ENCODE measurements at regions not wholly inside any gene's neighbourhood (a gene's known extent, or its start where the extent isn't known, plus 50 kb on each side); places are given as distances from the start of the nearest gene placed in this dataset.

DNA sequence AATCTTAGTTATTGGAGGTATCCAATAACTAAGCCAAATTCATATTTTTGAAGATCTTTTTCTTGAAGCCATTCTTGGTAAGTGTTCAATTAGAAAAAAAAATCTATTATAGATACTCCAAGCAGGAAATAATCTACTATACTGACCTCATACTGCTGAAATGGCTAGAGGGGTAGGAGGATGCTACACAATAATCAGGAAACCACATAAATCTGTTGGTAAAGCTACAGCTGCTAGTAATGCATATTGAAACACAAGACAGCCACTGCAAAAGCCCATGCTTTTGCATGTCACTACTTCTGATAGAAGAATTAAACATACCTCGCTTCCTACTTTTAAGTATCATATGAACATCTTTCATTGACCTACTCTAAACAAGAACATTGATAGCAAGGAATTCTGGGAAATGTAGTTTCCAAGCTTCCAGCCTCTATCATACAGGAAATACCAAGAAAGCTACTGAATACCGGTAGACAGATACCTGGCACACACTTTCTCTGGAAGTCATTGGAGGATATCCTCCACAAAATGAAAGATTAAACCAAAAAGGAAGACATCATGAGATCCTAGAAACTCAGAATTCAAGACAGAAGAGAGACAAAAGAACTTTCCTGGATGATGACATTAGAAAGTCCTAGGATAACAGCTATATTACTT lies 103.0 kb upstream of the VAV3 start:
- Histone ChIP-seq H3K4me3 (ENCODE audit: low read length) (no peak overlapping the region), H3K27ac (ENCODE audit: low read length) (no peak overlapping the region)
- WGBS (ENCODE audit: insufficient coverage): no CpG with 5 or more reads among the region's 2 CpGs

DNA sequence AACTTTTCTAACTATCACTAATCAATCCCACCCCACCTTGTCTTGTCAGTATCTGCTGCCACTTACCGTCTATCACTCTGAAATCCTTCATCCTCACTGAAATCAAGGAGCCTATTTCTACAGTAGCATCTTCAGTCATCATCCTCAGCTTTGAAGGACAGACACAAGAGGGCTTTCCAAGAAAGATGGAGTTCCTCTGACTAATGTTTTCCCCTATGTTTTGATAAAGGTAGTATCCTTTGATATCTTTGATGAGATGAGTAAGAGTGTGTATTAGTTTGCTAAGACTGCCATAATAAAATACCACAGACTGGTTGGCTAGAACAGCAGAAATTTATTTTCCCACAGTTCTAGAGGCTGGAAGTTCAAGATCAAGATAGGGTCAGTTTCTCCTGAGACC lies 101.8 kb upstream of the VAV3 start:
- H3K27me3 ChIP-seq (ENCODE audit: control insufficient read depth, insufficient read depth, low read length): no peaks in the 10 kb centered on the region
- H3K4me1 ChIP-seq (ENCODE audit: control insufficient read depth, insufficient read depth, low read length): no peaks in the 10 kb centered on the region
- peaks cover 3% of the 10 kb centered on the region for H3K9me3 ChIP-seq (replicated peaks; ENCODE audit: control insufficient read depth, low read depth, low read length)
- H3K36me3 ChIP-seq (ENCODE audit: control insufficient read depth, insufficient read depth, low read length): no peaks in the 10 kb centered on the region
- DNase-seq: no peak
- no peak overlapping the region for H3K27ac ChIP-seq (ENCODE audit: low read length)
- WGBS (ENCODE audit: insufficient coverage): 63% methylated on average over 1 of the region's 1 CpG
- no peak overlapping the region for H3K4me3 ChIP-seq (ENCODE audit: low read length)

More for the DNA sequence above, 103.0 kb upstream of the VAV3 start:
- Histone ChIP-seq H3K36me3 (ENCODE audit: control insufficient read depth, insufficient read depth, low read length) (no peaks in the 10 kb centered on the region), H3K4me1 (ENCODE audit: control insufficient read depth, insufficient read depth, low read length) (no peaks in the 10 kb centered on the region), H3K27me3 (ENCODE audit: control insufficient read depth, insufficient read depth, low read length) (no peaks in the 10 kb centered on the region), H3K9me3 (replicated peaks; ENCODE audit: control insufficient read depth, low read depth, low read length) (no peaks in the 10 kb centered on the region)
- DNase-seq: no peak

DNA sequence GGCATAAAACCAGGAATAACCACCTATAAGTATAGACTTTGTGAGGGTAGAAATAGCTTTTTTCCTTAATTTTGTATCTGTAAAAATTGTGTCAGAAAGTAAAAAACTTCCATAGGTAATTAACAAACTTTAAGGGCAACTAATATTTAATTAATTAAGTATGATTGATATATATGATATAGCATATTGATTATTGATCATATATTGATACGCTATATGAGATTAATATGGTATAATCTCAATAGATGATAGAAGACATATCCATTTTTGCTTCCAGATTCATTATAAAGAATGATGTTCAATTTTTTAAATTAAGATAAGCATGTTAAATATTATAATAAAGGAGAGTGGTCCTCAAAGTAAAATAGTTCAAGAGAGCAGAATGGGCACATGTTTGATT lies 99.3 kb upstream of the VAV3 start:
- no peak overlapping the region for H3K27ac ChIP-seq (ENCODE audit: low read length)
- H3K27me3 ChIP-seq (ENCODE audit: control insufficient read depth, insufficient read depth, low read length): no peaks in the 10 kb centered on the region
- peaks cover 7% of the 10 kb centered on the region for H3K9me3 ChIP-seq (replicated peaks; ENCODE audit: control insufficient read depth, low read depth, low read length)
- no peaks in the 10 kb centered on the region for H3K36me3 ChIP-seq (ENCODE audit: control insufficient read depth, insufficient read depth, low read length)
- no peaks in the 10 kb centered on the region for H3K4me1 ChIP-seq (ENCODE audit: control insufficient read depth, insufficient read depth, low read length)
- H3K4me3 ChIP-seq (ENCODE audit: low read length): no peak overlapping the region
- no CpG with 5 or more reads among the region's 1 CpG for WGBS (ENCODE audit: insufficient coverage)
- DNase-seq: no peak

DNA sequence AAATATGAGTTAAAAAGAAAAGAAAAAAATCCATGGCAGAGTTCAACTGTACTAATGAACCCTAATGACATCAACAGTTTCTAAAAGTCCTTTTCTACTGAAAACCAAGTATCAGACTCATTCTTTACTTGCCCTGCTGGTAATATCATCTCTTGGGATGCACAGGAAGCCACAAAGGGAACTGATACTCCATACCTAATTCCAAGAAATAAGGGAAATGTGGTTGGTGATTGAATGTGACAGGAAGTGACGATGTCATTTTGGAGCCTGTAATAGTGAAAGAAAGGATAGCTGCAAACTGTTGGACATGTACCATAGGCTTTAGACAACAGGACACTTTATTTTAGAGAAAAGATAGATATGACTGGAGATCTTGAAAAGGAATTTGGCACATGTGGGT lies 98.7 kb upstream of the VAV3 start:
- DNase-seq: peak; percentile 56
- H3K4me1 ChIP-seq (ENCODE audit: control insufficient read depth, insufficient read depth, low read length): peaks cover 2% of the 10 kb centered on the region
- no peak overlapping the region for H3K4me3 ChIP-seq (ENCODE audit: low read length)
- WGBS (ENCODE audit: insufficient coverage): 75% methylated on average over 1 of the region's 1 CpG
- no peaks in the 10 kb centered on the region for H3K27me3 ChIP-seq (ENCODE audit: control insufficient read depth, insufficient read depth, low read length)
- no peak overlapping the region for H3K27ac ChIP-seq (ENCODE audit: low read length)
- peaks cover 7% of the 10 kb centered on the region for H3K9me3 ChIP-seq (replicated peaks; ENCODE audit: control insufficient read depth, low read depth, low read length)
- no peaks in the 10 kb centered on the region for H3K36me3 ChIP-seq (ENCODE audit: control insufficient read depth, insufficient read depth, low read length)

DNA sequence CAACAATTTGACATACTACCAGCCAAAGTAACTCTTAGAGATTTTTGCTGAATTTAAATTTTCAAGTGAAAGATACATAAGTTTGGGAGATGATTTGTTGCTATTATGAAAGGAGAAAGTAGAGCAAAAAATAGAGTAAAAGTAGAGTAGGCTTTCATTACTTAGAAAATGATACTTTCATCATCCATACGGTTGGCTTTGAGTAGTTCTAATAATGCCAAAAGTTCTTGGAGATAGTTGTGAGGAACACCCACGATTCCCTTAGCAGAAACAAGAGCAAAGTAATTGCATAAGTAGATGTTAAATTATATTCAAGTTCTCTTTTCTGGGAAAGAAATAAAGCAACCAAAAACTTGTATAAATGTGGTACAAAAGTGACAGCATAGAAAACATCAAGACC lies 95.0 kb upstream of the VAV3 start:
- Histone ChIP-seq H3K4me3 (ENCODE audit: low read length) (no peak overlapping the region), H3K4me1 (ENCODE audit: control insufficient read depth, insufficient read depth, low read length) (peaks cover 2% of the 10 kb centered on the region), H3K27ac (ENCODE audit: low read length) (no peak overlapping the region), H3K27me3 (ENCODE audit: control insufficient read depth, insufficient read depth, low read length) (no peaks in the 10 kb centered on the region), H3K9me3 (replicated peaks; ENCODE audit: control insufficient read depth, low read depth, low read length) (peaks cover 7% of the 10 kb centered on the region), H3K36me3 (ENCODE audit: control insufficient read depth, insufficient read depth, low read length) (no peaks in the 10 kb centered on the region)
- peak; percentile 86 for DNase-seq
- WGBS (ENCODE audit: insufficient coverage): no CpG with 5 or more reads among the region's 2 CpGs

DNA sequence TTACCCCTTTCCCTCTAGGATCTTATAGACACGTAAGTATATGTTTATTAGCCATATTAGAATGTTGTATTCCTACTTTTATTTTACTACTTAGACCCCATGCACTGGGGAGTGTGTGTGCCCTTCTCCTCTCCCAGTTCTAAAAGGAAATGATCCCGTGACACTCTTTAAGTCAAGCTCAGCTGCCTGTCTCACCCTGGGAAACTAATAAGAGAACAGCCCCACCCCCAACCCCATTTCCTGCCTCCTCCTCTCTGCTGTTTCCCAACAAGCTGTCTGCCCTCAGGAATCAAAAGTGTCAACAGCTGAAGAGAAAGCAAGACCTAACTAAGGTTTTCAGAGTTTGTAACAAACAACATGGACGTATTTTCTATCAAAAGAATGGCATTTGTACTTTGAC lies 92.6 kb upstream of the VAV3 start:
- no peaks in the 10 kb centered on the region for H3K27me3 ChIP-seq (ENCODE audit: control insufficient read depth, insufficient read depth, low read length)
- peaks cover 5% of the 10 kb centered on the region for H3K4me1 ChIP-seq (ENCODE audit: control insufficient read depth, insufficient read depth, low read length)
- no peaks in the 10 kb centered on the region for H3K36me3 ChIP-seq (ENCODE audit: control insufficient read depth, insufficient read depth, low read length)
- H3K9me3 ChIP-seq (replicated peaks; ENCODE audit: control insufficient read depth, low read depth, low read length): peaks cover 7% of the 10 kb centered on the region
- no CpG with 5 or more reads among the region's 3 CpGs for WGBS (ENCODE audit: insufficient coverage)
- H3K4me3 ChIP-seq (ENCODE audit: low read length): no peak overlapping the region
- H3K27ac ChIP-seq (ENCODE audit: low read length): no peak overlapping the region
- DNase-seq: peak; percentile 75

DNA sequence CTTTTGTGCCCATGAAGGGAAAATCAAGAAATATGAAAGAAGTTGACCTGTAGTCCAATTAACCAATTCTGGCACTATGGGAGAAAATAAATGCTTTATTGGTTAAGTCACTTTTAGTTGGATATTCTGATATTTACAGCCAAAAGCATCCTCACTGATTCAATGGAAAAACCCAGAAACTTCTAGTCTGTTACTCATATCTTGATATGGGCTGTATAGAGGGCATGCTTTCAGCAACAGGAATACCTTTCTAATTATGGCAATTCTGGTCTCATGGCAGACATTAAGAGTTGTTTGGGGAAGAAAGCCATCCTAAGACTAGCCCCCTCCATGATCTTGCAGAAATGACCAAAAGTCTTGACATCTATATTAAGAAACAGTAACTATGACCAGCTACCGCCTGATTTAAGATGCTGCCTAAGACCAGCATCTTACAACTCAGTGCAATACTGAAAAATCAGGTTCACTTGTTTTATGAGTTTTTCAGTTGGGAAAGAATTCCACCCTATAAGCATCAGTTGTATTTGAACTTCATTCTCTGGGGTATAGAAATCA lies 91.5 kb upstream of the VAV3 start:
- H3K27me3 ChIP-seq (ENCODE audit: control insufficient read depth, insufficient read depth, low read length): no peaks in the 10 kb centered on the region
- DNase-seq: no peak
- peaks cover 12% of the 10 kb centered on the region for H3K4me1 ChIP-seq (ENCODE audit: control insufficient read depth, insufficient read depth, low read length)
- no peaks in the 10 kb centered on the region for H3K36me3 ChIP-seq (ENCODE audit: control insufficient read depth, insufficient read depth, low read length)
- peaks cover under 1% of the 10 kb centered on the region for H3K9me3 ChIP-seq (replicated peaks; ENCODE audit: control insufficient read depth, low read depth, low read length)
- WGBS (ENCODE audit: insufficient coverage): no CpG with 5 or more reads among the region's 1 CpG
- no peak overlapping the region for H3K4me3 ChIP-seq (ENCODE audit: low read length)
- no peak overlapping the region for H3K27ac ChIP-seq (ENCODE audit: low read length)

DNA sequence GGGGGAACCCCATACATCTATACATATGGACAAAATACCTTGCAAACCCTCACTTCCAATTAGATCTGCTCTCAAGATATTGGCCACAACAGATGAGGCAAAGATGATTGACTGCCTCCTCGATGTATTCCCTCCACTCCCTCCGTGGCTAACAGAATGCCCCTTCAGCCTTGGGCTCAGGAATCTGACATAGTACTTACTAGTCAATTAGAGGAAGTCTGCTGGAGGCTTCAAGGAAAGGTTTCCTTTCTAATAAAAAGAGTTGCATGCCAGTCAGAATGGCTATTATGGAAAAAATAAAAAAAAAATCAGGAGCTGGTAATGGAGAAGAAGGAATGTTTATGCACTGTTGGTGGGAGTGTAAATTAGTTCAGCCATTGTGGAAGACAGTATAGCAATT lies 90.4 kb upstream of the VAV3 start:
- DNase-seq: no peak
- H3K36me3 ChIP-seq (ENCODE audit: control insufficient read depth, insufficient read depth, low read length): no peaks in the 10 kb centered on the region
- no peak overlapping the region for H3K27ac ChIP-seq (ENCODE audit: low read length)
- peaks cover 19% of the 10 kb centered on the region for H3K4me1 ChIP-seq (ENCODE audit: control insufficient read depth, insufficient read depth, low read length)
- WGBS (ENCODE audit: insufficient coverage): no CpG with 5 or more reads among the region's 2 CpGs
- H3K9me3 ChIP-seq (replicated peaks; ENCODE audit: control insufficient read depth, low read depth, low read length): no peaks in the 10 kb centered on the region
- H3K4me3 ChIP-seq (ENCODE audit: low read length): no peak overlapping the region
- no peaks in the 10 kb centered on the region for H3K27me3 ChIP-seq (ENCODE audit: control insufficient read depth, insufficient read depth, low read length)

DNA sequence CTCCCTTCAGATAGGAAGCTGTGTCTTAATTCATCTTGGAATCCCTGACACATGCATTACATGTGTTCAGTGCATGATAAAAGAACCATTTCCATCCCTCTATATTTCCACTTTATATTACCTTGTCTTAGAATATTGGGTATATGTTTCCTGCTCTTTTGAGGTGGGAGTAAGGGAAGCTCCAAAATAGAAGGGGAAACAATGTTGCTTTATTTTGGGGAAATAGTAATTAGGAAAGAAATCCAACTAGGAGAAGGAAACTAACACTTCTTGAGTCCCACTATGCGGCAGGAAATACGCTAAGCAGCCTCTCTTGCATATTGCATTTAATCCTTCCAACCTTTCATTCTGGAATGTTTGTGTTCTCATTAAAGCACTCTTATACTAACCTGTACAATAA lies 89.4 kb upstream of the VAV3 start:
- H3K27ac ChIP-seq (ENCODE audit: low read length): no peak overlapping the region
- no peaks in the 10 kb centered on the region for H3K36me3 ChIP-seq (ENCODE audit: control insufficient read depth, insufficient read depth, low read length)
- no peak for DNase-seq
- H3K4me3 ChIP-seq (ENCODE audit: low read length): no peak overlapping the region
- H3K4me1 ChIP-seq (ENCODE audit: control insufficient read depth, insufficient read depth, low read length): peaks cover 26% of the 10 kb centered on the region
- H3K9me3 ChIP-seq (replicated peaks; ENCODE audit: control insufficient read depth, low read depth, low read length): no peaks in the 10 kb centered on the region
- no CpG with 5 or more reads among the region's 2 CpGs for WGBS (ENCODE audit: insufficient coverage)
- no peaks in the 10 kb centered on the region for H3K27me3 ChIP-seq (ENCODE audit: control insufficient read depth, insufficient read depth, low read length)

DNA sequence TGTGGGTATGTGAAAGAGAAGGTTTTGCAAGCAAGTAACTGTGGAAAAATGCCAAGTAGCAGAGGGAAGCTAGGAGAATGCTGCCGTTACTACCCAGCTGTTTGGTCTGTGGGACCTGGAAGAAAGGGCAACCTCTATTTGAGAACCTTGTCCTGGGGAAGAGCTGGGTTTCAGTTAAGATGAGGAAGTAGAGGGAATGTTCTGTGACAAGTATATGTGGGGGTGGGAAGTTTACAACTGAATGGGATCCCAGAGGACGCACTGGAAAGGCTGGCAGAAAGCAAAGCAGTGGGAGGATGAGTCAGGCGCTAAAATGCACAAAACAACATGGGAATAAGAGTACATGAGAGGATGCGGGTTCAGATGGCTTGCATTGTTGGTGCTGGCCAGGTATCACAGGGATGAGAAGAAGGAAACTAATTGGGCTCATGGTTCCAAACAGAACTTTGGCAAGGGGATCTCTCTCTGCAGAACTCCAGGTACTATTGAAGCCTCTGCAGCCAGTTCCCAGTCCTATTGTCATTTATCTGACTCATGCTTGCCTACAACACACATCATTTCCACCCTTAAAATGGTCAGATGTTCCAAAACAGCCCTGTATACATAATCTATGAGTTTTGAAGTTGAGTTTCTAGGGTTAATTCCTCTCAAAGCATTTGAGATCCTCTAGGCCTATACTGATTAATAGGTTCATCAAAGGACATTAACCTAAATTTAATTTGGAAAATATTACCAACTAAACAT lies 88.5 kb upstream of the VAV3 start:
- no peak overlapping the region for H3K4me3 ChIP-seq (ENCODE audit: low read length)
- 40% methylated on average over 4 of the region's 4 CpGs for WGBS (ENCODE audit: insufficient coverage)
- H3K9me3 ChIP-seq (replicated peaks; ENCODE audit: control insufficient read depth, low read depth, low read length): no peaks in the 10 kb centered on the region
- H3K27me3 ChIP-seq (ENCODE audit: control insufficient read depth, insufficient read depth, low read length): no peaks in the 10 kb centered on the region
- DNase-seq: peak; percentile 52
- H3K27ac ChIP-seq (ENCODE audit: low read length): no peak overlapping the region
- H3K36me3 ChIP-seq (ENCODE audit: control insufficient read depth, insufficient read depth, low read length): no peaks in the 10 kb centered on the region
- H3K4me1 ChIP-seq (ENCODE audit: control insufficient read depth, insufficient read depth, low read length): peaks cover 25% of the 10 kb centered on the region

Data from muscle of leg (tissue), 3 donors.